T-helper 2 cell (primary cell): ENCODE measurements at regions not wholly inside any gene's neighbourhood (a gene's known extent, or its start where the extent isn't known, plus 50 kb on each side); places are given as distances from the start of the nearest gene placed in this dataset.
A peak's percentile ranks its signal among the peaks of the same experiment; 100 is the strongest.
"Not testable (repeated sequence)": the region's sequence is repeated elsewhere in the genome, so short reads cannot be mapped to it uniquely, and the experiment has no call there.

Experiments
- DNase-seq, 5 experiments: peaks; one replicate each; pipeline versions ENCODE4 v3.0.0 to v3.0.0-alpha.2; 2012 to 2022

GRCh38 chr18:40186677-40187076 lies 1768.4 kb upstream of the PIK3C3 start:
- no peak for DNase-seq

- DNase-seq = no peak
Observed at GRCh38 chr18:40179729-40180461, 1775.1 kb upstream of the PIK3C3 start.

- DNase-seq = no peak
Observed at GRCh38 chr18:40168026-40168425, 1787.0 kb upstream of the PIK3C3 start.

- no peak for DNase-seq
Observed at GRCh38 chr18:40163254-40163653, 1791.8 kb upstream of the PIK3C3 start.

GRCh38 chr18:40160361-40160760 lies 1794.7 kb upstream of the PIK3C3 start:
- DNase-seq = no peak

GRCh38 chr18:40159141-40160017 lies 1795.7 kb upstream of the PIK3C3 start:
- peak in 1 of 5 experiments; percentile 1 for DNase-seq

GRCh38 chr18:40157120-40157519 lies 1797.9 kb upstream of the PIK3C3 start:
- DNase-seq = no peak

- no peak for DNase-seq
Observed at GRCh38 chr18:40152859-40153258, 1802.2 kb upstream of the PIK3C3 start.

GRCh38 chr18:40148960-40149359 lies 1806.1 kb upstream of the PIK3C3 start:
- DNase-seq = no peak

GRCh38 chr18:40133253-40133652 lies 1821.8 kb upstream of the PIK3C3 start:
- DNase-seq = no peak

- DNase-seq = not testable (repeated sequence)
Observed at GRCh38 chr18:40132438-40132837, 1822.6 kb upstream of the PIK3C3 start.

- no peak for DNase-seq
Observed at GRCh38 chr18:40124107-40124506, 1830.9 kb upstream of the PIK3C3 start.

- no peak for DNase-seq
Observed at GRCh38 chr18:40120796-40121391, 1834.1 kb upstream of the PIK3C3 start.

- no peak for DNase-seq
Observed at GRCh38 chr18:40120356-40120755, 1834.7 kb upstream of the PIK3C3 start.

GRCh38 chr18:40119581-40119980 lies 1835.5 kb upstream of the PIK3C3 start:
- DNase-seq = not testable (repeated sequence)

- DNase-seq = no peak
Observed at GRCh38 chr18:40110455-40110854, 1844.6 kb upstream of the PIK3C3 start.

GRCh38 chr18:40109252-40110049 lies 1845.6 kb upstream of the PIK3C3 start:
- DNase-seq = no peak

- no peak for DNase-seq
Observed at GRCh38 chr18:40108596-40108995, 1846.4 kb upstream of the PIK3C3 start.

- no peak for DNase-seq
Observed at GRCh38 chr18:40102903-40103302, 1852.1 kb upstream of the PIK3C3 start.

- no peak for DNase-seq
Observed at GRCh38 chr18:40099641-40100040, 1855.4 kb upstream of the PIK3C3 start.

GRCh38 chr18:40096675-40097074 lies 1858.4 kb upstream of the PIK3C3 start:
- no peak for DNase-seq

GRCh38 chr18:40094441-40094840 lies 1860.6 kb upstream of the PIK3C3 start:
- DNase-seq = no peak

GRCh38 chr18:40088130-40088529 lies 1866.9 kb upstream of the PIK3C3 start:
- no peak for DNase-seq
